Suprapubic skin (tissue), 3 donors: ENCODE measurements at regions not wholly inside any gene's neighbourhood (a gene's known extent, or its start where the extent isn't known, plus 50 kb on each side); places are given as distances from the start of the nearest gene placed in this dataset.

ENCODE experiments used
- CTCF ChIP-seq, 2 donors: fragments of 200-600 bp in 1 of 2; fragments of 450-650 bp in 1 of 2; sonication (generic) in 1 of 2; IDR thresholded peaks; one replicate each; pipeline ENCODE4 v1.5.1; 2016 to 2019; ENCODE audit warnings: antibody characterized with exemption in 2 of 2, mild to moderate bottlenecking in 1 of 2, moderate library complexity in 1 of 2
- EP300 ChIP-seq: sonication (generic); formaldehyde crosslinking; IDR thresholded peaks from one replicate; pipeline ENCODE4 v1.6.1; 2017; ENCODE audit warnings: antibody characterized with exemption
- POLR2A ChIP-seq, 2 donors: fragments of 450-650 bp; IDR thresholded peaks; one replicate each; pipeline ENCODE4 v1.6.1; 2017; ENCODE audit warnings: antibody characterized with exemption in 2 of 2, mild to moderate bottlenecking in 2 of 2, moderate library complexity in 2 of 2

- no peak for TF ChIP-seq POLR2A (IDR thresholded peaks at IDR 0.05)
- no peak for TF ChIP-seq EP300
- no peak for TF ChIP-seq CTCF (IDR thresholded peaks at IDR 0.05)
Observed at GRCh38 chr11:130798801-130799200, 117.5 kb downstream of the SNX19 start.
